Natural killer cell treated with Interleukin-12 subunit alpha and Interleukin-12 subunit beta and Interleukin-15 and Interleukin-18, amount 100 ng/mL, for 72 hours (primary cell): ENCODE measurements at regions not wholly inside any gene's neighbourhood (a gene's known extent, or its start where the extent isn't known, plus 50 kb on each side); places are given as distances from the start of the nearest gene placed in this dataset.
"Not testable (repeated sequence)": the region's sequence is repeated elsewhere in the genome, so short reads cannot be mapped to it uniquely, and the experiment has no call there.

ENCODE experiments used
- ATAC-seq, 2 donors: fragments of 150-1000 bp; cut with Tn5 transposase in 1 of 2; sonication (Bioruptor Pico), chemical (Tn5 transposase) in 1 of 2; 2 replicates each; pipeline ENCODE4 v1.10.0; 2021
- DNase-seq: peaks from one replicate; pipeline ENCODE4 v3.0.0; 2022; ENCODE audit warnings: low spot score
- H3K27ac Mint-ChIP-seq, 2 donors: 1 replicate in 1 of 2; 2 replicates in 1 of 2; pipeline ENCODE4 v1.8.0; 2022; ENCODE audit warnings: mixed read lengths in 2 of 2, mild to moderate bottlenecking in 1 of 2, moderate library complexity in 1 of 2
- H3K27me3 Mint-ChIP-seq, 2 donors: 1 replicate in 1 of 2; 2 replicates in 1 of 2; pipeline ENCODE4 v1.8.0; 2022; ENCODE audit warnings: mixed read lengths in 2 of 2
- H3K36me3 Mint-ChIP-seq: one replicate; pipeline ENCODE4 v1.8.0; 2022; ENCODE audit warnings: mixed read lengths
- H3K4me1 Mint-ChIP-seq, 2 donors: 1 replicate in 1 of 2; 2 replicates in 1 of 2; pipeline ENCODE4 v1.8.0; 2022; ENCODE audit warnings: low read depth in 2 of 2, mixed read lengths in 2 of 2, mild to moderate bottlenecking in 1 of 2
- H3K4me3 Mint-ChIP-seq: one replicate; pipeline ENCODE4 v1.8.0; 2022; ENCODE audit warnings: mixed read lengths
- H3K9me3 Mint-ChIP-seq: 2 replicates; pipeline ENCODE4 v1.8.0; 2022; ENCODE audit warnings: mixed read lengths

DNA sequence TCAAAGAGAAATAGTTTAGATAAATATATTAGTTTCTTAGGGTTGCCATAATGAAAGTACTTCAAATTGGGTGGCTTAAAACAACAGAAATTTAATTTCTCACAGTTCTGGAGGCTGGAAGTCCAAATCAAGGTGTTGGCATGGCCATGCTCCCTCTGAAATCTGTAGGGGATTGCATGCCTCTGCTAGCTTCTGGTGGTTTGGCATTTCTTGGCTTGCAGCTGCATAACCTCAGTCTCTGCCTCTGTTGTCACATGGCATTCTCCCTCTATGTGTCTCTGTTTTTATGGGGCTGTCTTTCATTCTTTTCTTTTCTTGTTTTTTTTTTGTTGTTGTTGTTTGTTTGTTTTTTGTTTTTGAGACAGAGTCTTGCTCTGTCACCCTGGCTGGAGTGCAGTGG, 132.7 kb downstream of the NRN1 start:
- H3K4me3 Mint-ChIP-seq, H3K27ac Mint-ChIP-seq, ATAC-seq, DNase-seq, H3K27me3 Mint-ChIP-seq: not testable (repeated sequence)
- Mint-ChIP-seq H3K36me3 (peaks cover 12% of the 10 kb centered on the region), H3K9me3 (peaks cover 12% of the 10 kb centered on the region), H3K4me1 (peaks cover 31 to 32% of the 10 kb centered on the region in 2 donors)

DNA sequence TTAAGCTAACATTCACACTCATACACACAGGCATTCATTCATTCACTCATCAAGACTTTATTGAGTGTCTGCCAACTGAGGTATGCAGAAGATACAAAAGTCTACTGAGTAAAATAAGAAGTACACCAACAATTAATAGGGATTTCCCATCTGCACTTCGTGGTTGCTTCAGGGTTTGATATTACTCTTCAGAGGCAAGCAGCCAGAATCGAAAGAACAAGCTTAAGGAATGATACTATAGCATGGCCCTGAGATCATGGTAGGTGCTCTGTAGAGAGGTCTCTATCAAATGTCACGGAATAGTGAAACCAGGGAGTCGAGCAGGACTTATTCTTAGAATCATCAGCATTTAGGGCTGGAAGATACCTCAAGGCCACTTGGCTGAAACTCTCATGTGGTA, 135.4 kb downstream of the NRN1 start:
- H3K4me3 Mint-ChIP-seq, result no peak overlapping the region
- no peak overlapping the region for H3K27ac Mint-ChIP-seq
- H3K9me3 Mint-ChIP-seq, result peaks cover 5% of the 10 kb centered on the region
- ATAC-seq (peak; percentile 62 to 87), DNase-seq (no peak)
- H3K36me3 Mint-ChIP-seq, result peaks cover 15% of the 10 kb centered on the region
- H3K27me3 Mint-ChIP-seq, result no peaks in the 10 kb centered on the region
- H3K4me1 Mint-ChIP-seq, result peaks cover 35 to 49% of the 10 kb centered on the region in 2 donors

DNA sequence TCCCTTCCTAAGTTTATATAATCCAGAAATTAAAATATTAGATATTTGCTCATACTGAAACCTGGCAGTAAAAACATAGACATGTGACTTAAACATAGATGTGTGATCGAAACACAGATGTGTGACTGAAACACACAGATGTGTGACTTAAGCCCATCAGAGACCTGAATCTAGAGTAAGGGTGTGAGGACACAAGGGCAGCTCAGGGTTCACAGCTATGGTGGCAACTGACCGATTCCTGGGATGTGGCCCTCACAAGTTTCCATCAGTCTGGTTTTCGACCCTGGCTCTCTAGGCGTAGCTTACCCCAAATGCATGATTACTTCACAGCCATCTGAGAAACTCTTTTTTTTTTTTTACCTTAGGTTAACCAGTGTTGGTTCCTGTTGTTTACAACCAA, 137.0 kb downstream of the NRN1 start:
- peaks cover 5% of the 10 kb centered on the region for H3K9me3 Mint-ChIP-seq
- peaks cover 17% of the 10 kb centered on the region for H3K36me3 Mint-ChIP-seq
- H3K27ac Mint-ChIP-seq, result peak overlapping the region; percentile 29 to 77
- DNase-seq (no peak), ATAC-seq (peak; percentile 70 to 74)
- peaks cover 48 to 59% of the 10 kb centered on the region in 2 donors for H3K4me1 Mint-ChIP-seq
- H3K27me3 Mint-ChIP-seq, result no peaks in the 10 kb centered on the region
- H3K4me3 Mint-ChIP-seq, result peak overlapping the region; percentile 3

DNA sequence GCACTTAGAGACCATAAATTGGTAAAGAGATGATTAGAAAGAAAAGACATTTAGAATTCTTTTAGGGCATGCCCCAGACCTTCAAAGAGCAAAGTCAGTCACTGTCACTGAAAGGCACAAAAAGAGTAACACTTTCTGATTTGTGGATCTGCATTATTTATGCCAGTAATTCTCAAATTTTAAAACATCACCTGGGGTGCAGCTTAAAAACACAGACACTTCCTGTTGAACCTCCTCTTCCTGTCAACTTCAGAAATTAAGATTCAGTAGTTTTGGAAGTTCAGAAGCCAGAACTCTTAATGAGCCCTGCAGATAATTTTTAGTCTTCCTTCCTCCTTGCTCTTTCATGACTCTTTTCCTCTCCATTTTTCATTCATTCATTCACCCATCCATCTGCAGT, 137.5 kb downstream of the NRN1 start:
- peaks cover 48 to 58% of the 10 kb centered on the region in 2 donors for H3K4me1 Mint-ChIP-seq
- peak overlapping the region; percentile 3 for H3K4me3 Mint-ChIP-seq

DNA sequence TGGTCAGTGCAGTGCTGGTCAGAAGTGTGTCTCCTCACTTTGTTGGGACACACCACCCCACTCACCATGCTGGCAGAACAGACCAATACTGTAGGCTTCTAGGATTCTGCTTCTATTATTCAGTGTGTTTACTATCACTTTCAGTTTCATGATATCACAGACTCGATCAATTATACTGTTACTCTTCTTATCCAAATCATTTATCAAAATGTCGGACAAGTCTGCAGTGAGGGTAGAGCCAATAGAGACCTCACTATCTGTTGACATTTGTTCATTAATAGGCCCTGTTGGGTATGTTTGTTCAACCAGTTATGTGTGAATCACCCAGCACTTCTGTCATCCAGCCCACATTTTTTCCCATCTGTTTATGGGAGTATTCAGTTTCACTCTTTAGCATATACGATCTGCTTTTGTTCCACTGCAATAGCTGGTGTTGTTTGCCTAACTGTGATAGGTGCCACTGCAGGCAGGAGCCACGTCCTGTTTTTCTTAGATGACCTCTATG, 140.1 kb downstream of the NRN1 start:
- DNase-seq (no peak), ATAC-seq (peak; percentile 64 to 85)
- H3K4me1 Mint-ChIP-seq, result peaks cover 42 to 52% of the 10 kb centered on the region in 2 donors
- no peaks in the 10 kb centered on the region for H3K27me3 Mint-ChIP-seq
- peak overlapping the region; percentile 87 to 93 for H3K27ac Mint-ChIP-seq
- H3K36me3 Mint-ChIP-seq, result peaks cover 6% of the 10 kb centered on the region
- H3K4me3 Mint-ChIP-seq, result peak overlapping the region; percentile 79
- no peaks in the 10 kb centered on the region for H3K9me3 Mint-ChIP-seq

More for the DNA sequence above, 137.5 kb downstream of the NRN1 start:
- Mint-ChIP-seq H3K36me3 (peaks cover 17% of the 10 kb centered on the region), H3K27ac (peak overlapping the region; percentile 29 to 77), H3K27me3 (no peaks in the 10 kb centered on the region), H3K9me3 (peaks cover 5% of the 10 kb centered on the region)
- DNase-seq (no peak), ATAC-seq (no peak)

DNA sequence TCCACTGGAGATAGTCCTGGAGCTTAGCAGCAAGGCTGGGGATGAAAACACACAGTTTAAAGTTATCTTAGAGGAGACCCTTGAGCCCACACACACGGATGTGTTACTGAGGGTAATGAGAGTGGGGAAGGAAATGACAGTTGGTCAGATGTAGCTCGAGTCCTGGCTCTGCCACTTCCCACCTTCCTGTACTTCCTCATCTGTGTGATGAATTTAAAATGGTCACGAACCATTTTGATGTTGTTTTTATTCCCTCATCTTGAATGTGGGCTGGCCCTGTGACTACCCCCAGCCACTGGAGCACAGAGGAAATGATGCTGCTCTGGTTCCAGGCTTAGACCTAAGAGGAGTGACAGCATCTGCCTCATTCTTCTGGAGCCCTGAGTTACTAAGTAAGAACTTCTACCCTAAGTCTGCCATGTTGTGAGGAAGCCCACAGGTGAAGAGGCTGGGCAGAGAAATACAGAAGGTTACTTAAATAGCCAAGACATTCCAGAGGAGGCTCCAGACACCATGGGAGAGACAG, 141.2 kb downstream of the NRN1 start:
- ATAC-seq (peak in 1 of 2 donors; percentile 42), DNase-seq (no peak)
- H3K4me3 Mint-ChIP-seq, result peak overlapping the region; percentile 79
- peak overlapping the region; percentile 87 to 93 for H3K27ac Mint-ChIP-seq
- H3K4me1 Mint-ChIP-seq, result peaks cover 42 to 61% of the 10 kb centered on the region in 2 donors
- no peaks in the 10 kb centered on the region for H3K9me3 Mint-ChIP-seq
- no peaks in the 10 kb centered on the region for H3K27me3 Mint-ChIP-seq
- peaks cover 5% of the 10 kb centered on the region for H3K36me3 Mint-ChIP-seq

DNA sequence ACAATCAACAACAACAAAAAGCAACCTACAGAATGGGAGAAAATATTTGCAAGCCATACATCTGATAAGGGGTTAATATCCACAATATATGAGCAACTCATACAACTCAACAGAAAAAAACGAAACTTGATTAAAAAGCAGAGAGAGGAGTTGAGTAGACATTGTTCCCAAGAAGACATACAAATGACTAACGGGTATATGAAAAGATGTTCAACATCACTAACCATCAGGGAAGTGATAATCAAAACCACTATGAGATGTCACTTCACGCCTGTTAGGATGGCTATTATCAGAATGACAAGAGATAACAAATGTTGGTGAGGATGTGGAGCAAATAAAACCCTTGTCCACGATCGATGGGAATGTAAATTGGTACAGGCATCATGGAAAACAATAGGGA, 145.9 kb downstream of the NRN1 start:
- Mint-ChIP-seq H3K36me3 (no peaks in the 10 kb centered on the region), H3K27me3 (no peaks in the 10 kb centered on the region), H3K4me1 (peaks cover 20 to 38% of the 10 kb centered on the region in 2 donors), H3K9me3 (no peaks in the 10 kb centered on the region), H3K4me3 (peak overlapping the region; percentile 67), H3K27ac (no peak overlapping the region)
- no peak for DNase-seq
- peak in 1 of 2 donors; percentile 60 for ATAC-seq

DNA sequence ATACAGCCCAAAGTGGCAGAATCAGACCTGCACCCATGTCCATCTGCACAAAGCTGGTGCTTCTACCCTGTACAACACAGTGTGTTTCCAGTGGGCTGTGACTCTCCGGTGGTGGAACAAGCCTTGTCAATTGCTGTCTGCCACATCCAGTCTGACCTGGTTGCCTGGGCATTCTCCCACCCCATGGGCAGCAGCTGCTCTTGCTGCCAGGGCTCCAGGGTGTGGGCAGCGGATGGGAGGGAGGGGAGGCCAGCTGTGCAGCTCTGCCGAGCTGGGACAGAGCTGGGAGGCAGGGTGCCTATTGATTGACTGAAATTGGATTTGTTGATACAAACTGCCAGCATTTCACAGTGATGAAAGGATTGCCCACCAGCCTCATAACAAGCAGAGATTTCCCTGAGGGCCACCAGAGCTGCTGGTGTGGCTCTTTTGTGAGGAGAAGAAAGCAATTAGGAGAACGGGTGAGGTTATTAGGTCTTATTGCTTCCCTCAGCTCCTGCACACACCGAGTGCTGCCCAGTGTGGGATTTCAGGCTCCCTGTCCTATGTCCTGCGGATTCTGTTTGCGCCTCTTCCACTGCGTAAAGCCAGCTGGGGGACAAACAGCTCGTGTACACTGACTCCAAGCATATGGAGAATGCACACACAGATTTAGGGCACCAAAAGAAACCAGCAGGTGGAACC, 150.8 kb downstream of the NRN1 start:
- Mint-ChIP-seq H3K4me1 (peaks cover 10 to 20% of the 10 kb centered on the region in 2 donors), H3K4me3 (no peak overlapping the region), H3K9me3 (no peaks in the 10 kb centered on the region), H3K27ac (no peak overlapping the region), H3K36me3 (no peaks in the 10 kb centered on the region), H3K27me3 (no peaks in the 10 kb centered on the region)
- ATAC-seq, result peak in 1 of 2 donors; percentile 10
- no peak for DNase-seq

DNA sequence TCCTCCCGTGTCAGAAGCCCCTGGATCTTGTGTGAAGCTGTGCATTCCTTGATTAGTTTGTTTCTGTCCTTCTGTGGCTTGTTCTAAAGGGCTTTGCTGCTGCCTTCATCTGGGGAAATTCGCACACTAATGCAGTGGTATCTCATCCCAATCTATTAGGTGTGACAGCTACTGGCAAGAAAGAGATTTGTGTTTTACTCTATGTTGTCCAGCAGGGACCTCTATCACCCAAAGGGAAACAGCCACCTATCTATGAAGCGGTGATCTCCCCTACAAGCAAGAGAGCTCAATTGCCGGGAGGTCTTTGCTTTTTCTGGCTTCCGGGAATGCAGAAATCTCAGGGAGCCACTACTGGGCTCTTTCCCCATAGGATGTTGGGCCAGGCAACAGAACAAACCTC, 151.8 kb downstream of the NRN1 start:
- no peaks in the 10 kb centered on the region for H3K36me3 Mint-ChIP-seq
- H3K27me3 Mint-ChIP-seq, result peaks cover 0 to 4% of the 10 kb centered on the region in 2 donors
- H3K4me1 Mint-ChIP-seq, result peaks cover 8 to 11% of the 10 kb centered on the region in 2 donors
- no peak overlapping the region for H3K27ac Mint-ChIP-seq
- DNase-seq, result no peak
- H3K9me3 Mint-ChIP-seq, result no peaks in the 10 kb centered on the region
- no peak overlapping the region for H3K4me3 Mint-ChIP-seq
- no peak for ATAC-seq

DNA sequence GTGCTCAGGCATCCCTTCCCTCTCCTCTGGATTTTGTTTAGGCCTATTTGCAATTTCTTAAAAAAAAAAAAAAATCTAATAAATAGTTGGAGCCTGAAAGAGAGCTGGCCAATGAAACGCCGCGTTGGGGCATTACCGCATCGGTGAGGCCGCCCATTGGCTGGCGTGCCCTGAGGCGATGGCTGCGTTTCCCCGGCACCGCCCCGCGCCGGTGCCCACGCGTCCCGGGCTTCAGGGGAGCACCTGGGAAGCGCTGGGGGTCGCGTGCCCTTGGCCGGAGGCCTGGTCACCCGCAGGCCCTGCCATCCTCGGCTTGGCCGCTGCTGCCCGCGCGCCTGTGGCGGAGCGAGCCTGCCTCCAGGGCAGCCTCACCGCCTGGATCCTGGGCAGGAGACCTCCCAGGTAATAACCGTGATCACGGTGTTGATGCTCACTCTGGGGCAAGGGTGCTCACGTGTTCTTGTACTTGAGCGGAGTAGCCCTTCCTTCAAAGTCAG, 155.4 kb downstream of the NRN1 start:
- H3K36me3 Mint-ChIP-seq, result no peaks in the 10 kb centered on the region
- H3K27ac Mint-ChIP-seq, result peak overlapping the region in 1 of 2 donors; percentile 40
- peaks cover 5 to 8% of the 10 kb centered on the region in 2 donors for H3K4me1 Mint-ChIP-seq
- ATAC-seq, result peak; percentile 88 to 94
- peak; percentile 77 for DNase-seq
- H3K27me3 Mint-ChIP-seq, result peaks cover 0 to 7% of the 10 kb centered on the region in 2 donors
- H3K9me3 Mint-ChIP-seq, result no peaks in the 10 kb centered on the region
- H3K4me3 Mint-ChIP-seq, result peak overlapping the region; percentile 82

DNA sequence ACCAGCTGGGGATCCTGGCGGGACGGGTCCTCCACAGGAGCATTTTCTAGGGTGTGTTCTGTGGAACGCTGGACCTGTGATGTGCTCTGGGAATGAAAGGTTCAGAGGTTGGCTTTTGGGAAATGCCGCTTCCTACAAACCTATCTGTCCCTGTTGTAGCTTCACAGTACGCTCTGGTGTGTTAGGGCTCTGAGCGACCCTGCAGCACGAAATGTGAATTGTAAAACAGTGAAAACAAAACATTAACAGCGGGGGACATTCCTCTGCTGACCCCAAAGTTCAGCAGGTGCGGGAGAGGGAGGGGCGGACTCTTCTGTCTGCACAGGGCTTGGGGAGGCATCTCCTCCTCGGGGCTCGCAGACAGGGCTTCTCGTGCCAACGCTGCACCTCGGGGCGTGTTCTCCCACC, 155.9 kb downstream of the NRN1 start:
- Mint-ChIP-seq H3K27me3 (peaks cover 0 to 7% of the 10 kb centered on the region in 2 donors), H3K27ac (no peak overlapping the region)
- DNase-seq, result no peak

DNA sequence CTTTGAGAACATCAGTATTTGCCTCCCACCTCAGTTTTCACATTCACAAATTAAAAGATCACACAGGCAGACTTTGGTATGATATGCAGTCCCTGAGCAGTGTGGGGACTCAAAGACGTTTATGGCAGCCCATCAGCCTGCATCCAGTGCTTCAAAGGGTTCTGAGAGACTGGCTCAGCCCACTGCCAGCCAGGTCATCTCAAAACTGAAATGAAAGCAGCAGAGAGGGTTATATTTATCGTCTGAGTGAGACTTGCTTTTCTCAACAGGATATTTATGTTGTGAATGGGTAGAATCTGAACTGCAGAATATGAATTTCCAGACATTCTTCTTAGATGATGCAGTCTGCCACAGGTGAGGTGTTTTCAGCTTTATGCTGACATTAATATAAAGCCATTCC, 159.8 kb downstream of the NRN1 start:
- Mint-ChIP-seq H3K9me3 (no peaks in the 10 kb centered on the region), H3K27me3 (peaks cover 6 to 9% of the 10 kb centered on the region in 2 donors), H3K4me3 (no peak overlapping the region), H3K27ac (no peak overlapping the region), H3K4me1 (peaks cover 4 to 7% of the 10 kb centered on the region in 2 donors), H3K36me3 (peaks cover 5% of the 10 kb centered on the region)
- no peak for DNase-seq
- ATAC-seq, result no peak

More for the DNA sequence above, 155.9 kb downstream of the NRN1 start:
- no peaks in the 10 kb centered on the region for H3K9me3 Mint-ChIP-seq
- H3K4me1 Mint-ChIP-seq, result peaks cover 5 to 8% of the 10 kb centered on the region in 2 donors
- peak overlapping the region; percentile 28 for H3K4me3 Mint-ChIP-seq
- no peaks in the 10 kb centered on the region for H3K36me3 Mint-ChIP-seq
- peak; percentile 32 to 71 for ATAC-seq

DNA sequence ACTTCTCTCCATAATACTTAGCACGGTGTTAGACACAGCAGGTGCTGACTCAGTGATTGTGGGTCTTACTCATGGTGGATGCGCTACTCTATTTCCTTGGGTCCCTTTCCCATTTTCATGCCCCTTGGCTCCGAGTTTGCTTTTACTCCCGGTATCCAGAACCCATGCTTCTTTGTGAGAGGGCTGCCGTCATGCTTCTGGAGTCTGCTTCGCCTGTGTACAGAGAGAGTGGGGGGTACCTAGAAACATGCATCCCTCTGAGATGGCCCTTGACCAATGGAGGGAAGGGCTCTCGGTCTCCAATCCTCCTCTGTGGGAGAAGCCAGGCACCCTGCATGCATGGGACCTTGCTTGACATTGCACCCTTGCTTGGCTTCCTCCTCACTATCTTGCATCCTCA, 160.4 kb downstream of the NRN1 start:
- ATAC-seq (no peak), DNase-seq (no peak)
- Mint-ChIP-seq H3K36me3 (peaks cover 5% of the 10 kb centered on the region), H3K4me1 (peaks cover 0 to 4% of the 10 kb centered on the region in 2 donors), H3K27ac (no peak overlapping the region), H3K9me3 (no peaks in the 10 kb centered on the region), H3K4me3 (no peak overlapping the region), H3K27me3 (peaks cover 6 to 9% of the 10 kb centered on the region in 2 donors)

DNA sequence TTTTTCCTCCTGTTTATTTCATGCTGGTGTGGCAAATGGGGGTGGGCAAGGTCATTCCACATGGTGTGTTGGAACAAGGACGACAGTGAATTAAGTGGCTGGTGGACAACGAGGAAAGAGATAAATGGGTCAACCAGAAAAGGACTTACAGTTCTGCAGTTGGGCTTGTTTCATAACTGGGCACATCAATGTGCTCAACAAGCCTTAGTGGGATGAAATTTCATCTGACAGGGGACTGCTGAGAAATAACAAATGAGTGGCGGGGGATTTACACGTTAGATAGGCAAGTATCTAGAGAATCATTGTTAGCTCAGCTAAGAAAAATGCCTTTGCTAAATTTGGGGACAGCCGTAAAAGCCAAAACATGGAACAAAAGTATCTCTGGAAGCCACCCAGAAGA, 163.6 kb downstream of the NRN1 start:
- Mint-ChIP-seq H3K36me3 (peaks cover 5% of the 10 kb centered on the region), H3K4me1 (peaks cover 0 to 5% of the 10 kb centered on the region in 2 donors), H3K4me3 (no peak overlapping the region), H3K27me3 (peaks cover 3 to 6% of the 10 kb centered on the region in 2 donors), H3K9me3 (no peaks in the 10 kb centered on the region), H3K27ac (no peak overlapping the region)
- DNase-seq (no peak), ATAC-seq (no peak)
